ENCODE measurements at regions not wholly inside any gene's neighbourhood (a gene's known extent, or its start where the extent isn't known, plus 50 kb on each side); places are given as distances from the start of the nearest gene placed in this dataset.

GRCh38 chr22:47474895-47475294 is 712.4 kb downstream of the TBC1D22A start:
- no peak for DNase-seq

- no peak for DNase-seq
Measured at GRCh38 chr22:47474464-47474863, 712.0 kb downstream of the TBC1D22A start.

GRCh38 chr22:47472636-47473035 is 710.2 kb downstream of the TBC1D22A start:
- no peak for DNase-seq

GRCh38 chr22:47471406-47471805 is 709.0 kb downstream of the TBC1D22A start:
- DNase-seq: no peak

- no peak for DNase-seq
Measured at GRCh38 chr22:47465809-47466208, 703.4 kb downstream of the TBC1D22A start.

- DNase-seq: no peak
Measured at GRCh38 chr22:47465222-47465621, 702.8 kb downstream of the TBC1D22A start.

GRCh38 chr22:47463220-47463619 is 700.8 kb downstream of the TBC1D22A start:
- DNase-seq: no peak

GRCh38 chr22:47460861-47461260 is 698.4 kb downstream of the TBC1D22A start:
- DNase-seq: no peak

- no peak for DNase-seq
Measured at GRCh38 chr22:47460176-47460575, 697.7 kb downstream of the TBC1D22A start.

GRCh38 chr22:47458348-47458747 is 695.9 kb downstream of the TBC1D22A start:
- no peak for DNase-seq

- no peak for DNase-seq
Measured at GRCh38 chr22:47457509-47458300, 695.3 kb downstream of the TBC1D22A start.

GRCh38 chr22:47457021-47457420 is 694.6 kb downstream of the TBC1D22A start:
- no peak for DNase-seq

GRCh38 chr22:47456031-47456430 is 693.6 kb downstream of the TBC1D22A start:
- DNase-seq: no peak

GRCh38 chr22:47453049-47453448 is 690.6 kb downstream of the TBC1D22A start:
- no peak for DNase-seq

GRCh38 chr22:47452184-47452583 is 689.7 kb downstream of the TBC1D22A start:
- no peak for DNase-seq

- no peak for DNase-seq
Measured at GRCh38 chr22:47450876-47451475, 688.5 kb downstream of the TBC1D22A start.

GRCh38 chr22:47449508-47450270 is 687.2 kb downstream of the TBC1D22A start:
- no peak for DNase-seq

GRCh38 chr22:47448231-47449223 is 686.1 kb downstream of the TBC1D22A start:
- no peak for DNase-seq

GRCh38 chr22:47446821-47447810 is 684.7 kb downstream of the TBC1D22A start:
- DNase-seq: no peak

GRCh38 chr22:47446331-47446730 is 683.9 kb downstream of the TBC1D22A start:
- no peak for DNase-seq

GRCh38 chr22:47445716-47446290 is 683.4 kb downstream of the TBC1D22A start:
- no peak for DNase-seq
